SK-N-SH (cell line): ENCODE measurements at regions not wholly inside any gene's neighbourhood (a gene's known extent, or its start where the extent isn't known, plus 50 kb on each side); places are given as distances from the start of the nearest gene placed in this dataset.

Experiments used
- CTCF ChIA-PET: fragments of 300-600, 350-600 bp; formaldehyde crosslinking; extraction: SDS; loops from one replicate; lab custom pipeline; 2021; lab: Yijun Ruan, JAX
- POLR2A ChIA-PET: fragments of 350-600 bp; sonication (Branson Sonifier 250); formaldehyde crosslinking; extraction: SDS; loops from one replicate; lab custom pipeline; 2020; ENCODE audit warnings: antibody characterized with exemption, inconsistent platforms; lab: Yijun Ruan, JAX
- DNase-seq: peaks from one replicate; pipeline ENCODE4 v3.0.0; 2012
- H2AFZ ChIP-seq: fragments of 200-600 bp; sonication (generic); 2 replicates; pipeline ENCODE4 v1.8.1; 2016; ENCODE audit warnings: antibody characterized with exemption, mild to moderate bottlenecking, low read depth
- H3F3A ChIP-seq: fragments of 200-600 bp; sonication (generic); replicated peaks from 2 replicates; pipeline ENCODE3; 2016; ENCODE audit warnings: antibody characterized with exemption, mild to moderate bottlenecking; ENCODE audit not compliant: insufficient read depth
- H3K27ac ChIP-seq, 2 experiments: fragments of 200-500 bp in 1 of 2; fragments of 200-600 bp in 1 of 2; sonication (Bioruptor generic) in 1 of 2; sonication (generic), shearing (Covaris generic) in 1 of 2; 2 replicates each; pipeline versions ENCODE4 v1.5.1 to v1.6.1; 2014 to 2016; ENCODE audit warnings: low read depth in 2 of 2, inconsistent platforms in 1 of 2, low read length in 1 of 2, mild to moderate bottlenecking in 1 of 2, mixed read lengths in 1 of 2
- H3K27me3 ChIP-seq: fragments of 200-600 bp; sonication (generic), shearing (Covaris generic); 2 replicates; pipeline ENCODE4 v1.6.1; 2016; ENCODE audit warnings: mixed run types; ENCODE audit not compliant: insufficient read depth
- H3K36me3 ChIP-seq, 2 experiments: fragments of 200-500 bp in 1 of 2; fragments of 200-600 bp in 1 of 2; sonication (Bioruptor generic) in 1 of 2; sonication (generic) in 1 of 2; replicated peaks in 1 of 2; 2 replicates each; pipeline versions ENCODE3 to v1.5.1; 2014 to 2016; ENCODE audit warnings: low read length in 1 of 2, mild to moderate bottlenecking in 1 of 2; ENCODE audit not compliant: insufficient read depth in 2 of 2, control insufficient read depth in 1 of 2
- H3K4me1 ChIP-seq, 2 experiments: fragments of 200-500 bp in 1 of 2; fragments of 200-600 bp in 1 of 2; sonication (Bioruptor generic) in 1 of 2; sonication (generic), shearing (Covaris generic) in 1 of 2; 2 replicates each; pipeline versions ENCODE4 v1.5.1 to v1.6.1; 2014 to 2016; ENCODE audit warnings: low read depth in 1 of 2, low read length in 1 of 2, mixed run types in 1 of 2; ENCODE audit not compliant: insufficient read depth in 2 of 2, control insufficient read depth in 1 of 2
- H3K4me2 ChIP-seq: fragments of 200-600 bp; sonication (generic), shearing (Covaris generic); 2 replicates; pipeline ENCODE4 v1.6.1; 2017; ENCODE audit warnings: mixed run types
- H3K4me3 ChIP-seq, 2 experiments: fragments of 200-500 bp in 1 of 2; fragments of 200-600 bp in 1 of 2; sonication (Bioruptor generic) in 1 of 2; sonication (generic), shearing (Covaris generic) in 1 of 2; 2 replicates each; pipeline versions ENCODE4 v1.5.1 to v1.8.1; 2014 to 2016; ENCODE audit warnings: low read depth in 2 of 2, inconsistent platforms in 1 of 2, low read length in 1 of 2, mild to moderate bottlenecking in 1 of 2, mixed read lengths in 1 of 2, moderate library complexity in 1 of 2
- H3K79me2 ChIP-seq: fragments of 200-600 bp; sonication (generic); 2 replicates; pipeline ENCODE4 v1.8.1; 2017; ENCODE audit warnings: mild to moderate bottlenecking; ENCODE audit not compliant: insufficient read depth
- H3K9ac ChIP-seq: fragments of 200-600 bp; sonication (generic); 2 replicates; pipeline ENCODE4 v1.6.1; 2017; ENCODE audit warnings: mixed run types
- H3K9me2 ChIP-seq: fragments of 200-600 bp; sonication (generic); 2 replicates; pipeline ENCODE4 v1.6.1; 2017; ENCODE audit warnings: mixed run types
- H3K9me3 ChIP-seq: fragments of 200-600 bp; sonication (generic); 2 replicates; pipeline ENCODE4 v1.6.1; 2017; ENCODE audit warnings: mixed run types, mild to moderate bottlenecking, moderate library complexity
- H4K20me1 ChIP-seq: fragments of 200-600 bp; sonication (generic); 2 replicates; pipeline ENCODE4 v1.6.1; 2017; ENCODE audit warnings: mild to moderate bottlenecking, mixed run types; ENCODE audit not compliant: insufficient read depth
- EP300 ChIP-seq, 2 experiments: IDR thresholded peaks; 2 replicates each; pipeline versions ENCODE4 v1.4.0 to v1.6.1; 2012; ENCODE audit warnings: borderline replicate concordance in 1 of 2, low read depth in 1 of 2, low read length in 1 of 2
- EZH2phosphoT487 ChIP-seq: fragments of 200-600 bp; sonication (generic); IDR thresholded peaks from 2 replicates; pipeline ENCODE4 v1.6.1; 2017; ENCODE audit warnings: low read depth, mixed run types, mild to moderate bottlenecking, antibody characterized with exemption, moderate library complexity, borderline replicate concordance
- FOSL2 ChIP-seq: IDR thresholded peaks from 2 replicates; pipeline ENCODE4 v1.4.0; 2012; ENCODE audit warnings: low read depth, mild to moderate bottlenecking, moderate library complexity, borderline replicate concordance
- FOXJ3 ChIP-seq: sonication (generic); formaldehyde crosslinking; IDR thresholded peaks from 2 replicates; pipeline ENCODE4 v1.5.1; 2020; ENCODE audit warnings: mild to moderate bottlenecking, missing genetic modification reagents
- GATA2 ChIP-seq: sonication (generic); formaldehyde crosslinking; IDR thresholded peaks from 2 replicates; pipeline ENCODE4 v1.5.0; 2020; ENCODE audit warnings: mild to moderate bottlenecking, missing genetic modification reagents
- TCF12 ChIP-seq: IDR thresholded peaks from 2 replicates; pipeline ENCODE4 v1.4.0; 2012
- TEAD4 ChIP-seq: IDR thresholded peaks from 2 replicates; pipeline ENCODE4 v1.4.0; 2012; ENCODE audit warnings: mild to moderate bottlenecking, borderline replicate concordance; ENCODE audit not compliant: insufficient read depth
- USF1 ChIP-seq: IDR thresholded peaks from 2 replicates; pipeline ENCODE4 v1.4.0; 2012; ENCODE audit warnings: low read depth, borderline replicate concordance
- WGBS: methylation state at CpG from one replicate; pipeline ENCODE4 v1.1.6; 2017; ENCODE audit warnings: low lambda C conversion rate; 5-methylcytosine and 5-hydroxymethylcytosine counted together
- TF ChIP-seq, protein P1 (sequence below): IDR thresholded peaks from 2 replicates; pipeline ENCODE4 v1.6.1; 2012; ENCODE audit warnings: mild to moderate bottlenecking, low read depth, low read length, moderate library complexity
- TF ChIP-seq, protein P2 (sequence below): fragments of 150-350 bp; IDR thresholded peaks from 2 replicates; pipeline ENCODE4 v1.6.1; 2016; ENCODE audit warnings: mild to moderate bottlenecking, low read depth, low read length

DNA sequence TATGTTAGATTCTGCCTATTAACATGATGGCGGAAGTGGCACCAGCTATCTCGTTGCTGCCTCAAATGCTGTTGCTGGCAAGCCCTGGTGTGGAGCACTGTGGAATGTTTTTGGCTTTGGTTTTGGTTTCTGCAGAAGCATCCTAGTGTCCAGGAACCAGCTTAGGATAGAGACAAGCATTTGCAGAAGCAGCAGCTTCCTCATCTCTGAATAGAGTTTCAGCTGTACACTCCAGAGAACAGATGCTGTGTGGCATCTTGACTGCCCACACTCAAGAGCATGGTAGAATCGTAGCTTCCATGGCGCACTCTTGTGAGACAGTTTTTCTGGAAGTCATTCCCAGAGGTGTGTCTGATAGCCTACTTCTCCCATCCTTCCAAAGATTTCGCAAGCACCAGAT, 145.3 kb upstream of the RXFP2 start (continued):
- TF ChIP-seq, protein P1, sequence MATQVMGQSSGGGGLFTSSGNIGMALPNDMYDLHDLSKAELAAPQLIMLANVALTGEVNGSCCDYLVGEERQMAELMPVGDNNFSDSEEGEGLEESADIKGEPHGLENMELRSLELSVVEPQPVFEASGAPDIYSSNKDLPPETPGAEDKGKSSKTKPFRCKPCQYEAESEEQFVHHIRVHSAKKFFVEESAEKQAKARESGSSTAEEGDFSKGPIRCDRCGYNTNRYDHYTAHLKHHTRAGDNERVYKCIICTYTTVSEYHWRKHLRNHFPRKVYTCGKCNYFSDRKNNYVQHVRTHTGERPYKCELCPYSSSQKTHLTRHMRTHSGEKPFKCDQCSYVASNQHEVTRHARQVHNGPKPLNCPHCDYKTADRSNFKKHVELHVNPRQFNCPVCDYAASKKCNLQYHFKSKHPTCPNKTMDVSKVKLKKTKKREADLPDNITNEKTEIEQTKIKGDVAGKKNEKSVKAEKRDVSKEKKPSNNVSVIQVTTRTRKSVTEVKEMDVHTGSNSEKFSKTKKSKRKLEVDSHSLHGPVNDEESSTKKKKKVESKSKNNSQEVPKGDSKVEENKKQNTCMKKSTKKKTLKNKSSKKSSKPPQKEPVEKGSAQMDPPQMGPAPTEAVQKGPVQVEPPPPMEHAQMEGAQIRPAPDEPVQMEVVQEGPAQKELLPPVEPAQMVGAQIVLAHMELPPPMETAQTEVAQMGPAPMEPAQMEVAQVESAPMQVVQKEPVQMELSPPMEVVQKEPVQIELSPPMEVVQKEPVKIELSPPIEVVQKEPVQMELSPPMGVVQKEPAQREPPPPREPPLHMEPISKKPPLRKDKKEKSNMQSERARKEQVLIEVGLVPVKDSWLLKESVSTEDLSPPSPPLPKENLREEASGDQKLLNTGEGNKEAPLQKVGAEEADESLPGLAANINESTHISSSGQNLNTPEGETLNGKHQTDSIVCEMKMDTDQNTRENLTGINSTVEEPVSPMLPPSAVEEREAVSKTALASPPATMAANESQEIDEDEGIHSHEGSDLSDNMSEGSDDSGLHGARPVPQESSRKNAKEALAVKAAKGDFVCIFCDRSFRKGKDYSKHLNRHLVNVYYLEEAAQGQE = no peak
- TF ChIP-seq, protein P2, sequence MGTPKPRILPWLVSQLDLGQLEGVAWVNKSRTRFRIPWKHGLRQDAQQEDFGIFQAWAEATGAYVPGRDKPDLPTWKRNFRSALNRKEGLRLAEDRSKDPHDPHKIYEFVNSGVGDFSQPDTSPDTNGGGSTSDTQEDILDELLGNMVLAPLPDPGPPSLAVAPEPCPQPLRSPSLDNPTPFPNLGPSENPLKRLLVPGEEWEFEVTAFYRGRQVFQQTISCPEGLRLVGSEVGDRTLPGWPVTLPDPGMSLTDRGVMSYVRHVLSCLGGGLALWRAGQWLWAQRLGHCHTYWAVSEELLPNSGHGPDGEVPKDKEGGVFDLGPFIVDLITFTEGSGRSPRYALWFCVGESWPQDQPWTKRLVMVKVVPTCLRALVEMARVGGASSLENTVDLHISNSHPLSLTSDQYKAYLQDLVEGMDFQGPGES = no peak
- TF ChIP-seq EZH2phosphoT487 (no peak), USF1 (no peak)

GRCh38 chr13:31595563-31595962, 143.8 kb upstream of the RXFP2 start:
- Histone ChIP-seq H3K4me2 (no peak overlapping the region), H3K4me3 (no peak overlapping the region), H2AFZ (no peak overlapping the region), H3K9ac (no peak overlapping the region), H3F3A (no peaks in the 10 kb centered on the region), H4K20me1 (no peaks in the 10 kb centered on the region), H3K79me2 (no peaks in the 10 kb centered on the region), H3K27ac (no peak overlapping the region), H3K9me2 (no peaks in the 10 kb centered on the region), H3K27me3 (no peaks in the 10 kb centered on the region), H3K4me1 (no peaks in the 10 kb centered on the region), H3K36me3 (no peaks in the 10 kb centered on the region), H3K9me3 (no peaks in the 10 kb centered on the region)
- no peak for DNase-seq
- 75% methylated on average over 2 of the region's 2 CpGs for WGBS
- no peak for TF ChIP-seq TEAD4
- no peak for TF ChIP-seq FOSL2
- ChIA-PET CTCF (interaction anchor here (1.8 kb wide), 1 partner anchor 58 kb away, joined by 5 read pairs; no protein-coding TSS in a partner anchor), POLR2A (no interaction called here)

DNA sequence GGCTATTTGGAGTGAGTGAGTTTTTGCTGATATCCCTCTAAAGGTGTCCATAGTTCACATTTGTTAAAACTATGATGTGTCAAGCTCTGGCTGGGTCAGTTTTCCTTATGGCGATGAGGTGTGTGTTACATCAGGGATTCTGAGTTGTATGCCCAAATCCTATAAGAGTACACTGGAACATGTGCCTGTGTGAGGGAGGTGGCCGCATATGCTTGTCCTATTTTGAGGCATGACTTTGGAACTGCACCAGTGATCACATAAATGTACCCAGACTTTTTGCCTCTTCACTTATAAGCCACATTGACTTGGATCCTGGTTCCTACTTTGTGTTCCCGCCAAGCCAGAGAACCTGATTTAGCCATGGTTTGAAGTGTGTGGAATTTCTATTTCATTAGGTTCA, 140.3 kb upstream of the RXFP2 start:
- H2AFZ ChIP-seq = no peak overlapping the region
- H4K20me1 ChIP-seq = no peaks in the 10 kb centered on the region
- DNase-seq = no peak
- no peaks in the 10 kb centered on the region for H3K79me2 ChIP-seq
- no peaks in the 10 kb centered on the region for H3F3A ChIP-seq
- H3K9ac ChIP-seq = no peak overlapping the region
- CTCF ChIA-PET = interaction anchor here (1.5 kb wide), 1 partner anchor 61 kb away, joined by 3 read pairs; no protein-coding TSS in a partner anchor
- no peaks in the 10 kb centered on the region for H3K36me3 ChIP-seq
- TF ChIP-seq, protein P1 = no peak
- no peak for TF ChIP-seq EP300 (IDR thresholded peaks at IDR 0.05; ENCODE audit: borderline replicate concordance in 1 of 2, low read depth in 1 of 2, low read length in 1 of 2)
- no peak for TF ChIP-seq GATA2 (CRISPR knock-in tag)
- no peak for TF ChIP-seq USF1
- TF ChIP-seq TCF12 = no peak
- no peak for TF ChIP-seq TEAD4
- TF ChIP-seq FOXJ3 (CRISPR knock-in tag) = no peak
- TF ChIP-seq FOSL2 = no peak
- H3K4me1 ChIP-seq = no peaks in the 10 kb centered on the region
- no peaks in the 10 kb centered on the region for H3K9me3 ChIP-seq
- H3K4me2 ChIP-seq = no peak overlapping the region
- no peaks in the 10 kb centered on the region for H3K27me3 ChIP-seq
- WGBS = 86% methylated on average over 3 of the region's 3 CpGs
- no peak overlapping the region for H3K27ac ChIP-seq
- no peaks in the 10 kb centered on the region for H3K9me2 ChIP-seq
- POLR2A ChIA-PET = no interaction called here
- no peak overlapping the region for H3K4me3 ChIP-seq
